HepG2 (cell line): ENCODE measurements at regions not wholly inside any gene's neighbourhood (a gene's known extent, or its start where the extent isn't known, plus 50 kb on each side); places are given as distances from the start of the nearest gene placed in this dataset.

Experiments used
- ATAC-seq: fragments of 200-7000 bp; cut with Tn5 transposase; 3 replicates; pipeline ENCODE4 v1.9.1; 2020; ENCODE audit warnings: mild to moderate bottlenecking, moderate library complexity
- BruUV-seq: library from RNA; stranded (reverse); fragments of 400-500 nt; replicated peaks from 2 replicates; lab custom pipeline; 2021; lab: Mats Ljungman, UMichigan
- CTCF ChIA-PET: fragments of 300-600 bp; formaldehyde crosslinking; extraction: SDS; loops from one replicate; lab custom pipeline; 2021; ENCODE audit warnings: low total read pairs, inconsistent platforms, low intra/inter-chr PET ratio; lab: Yijun Ruan, JAX
- POLR2A ChIA-PET: fragments of 350-600 bp; sonication (Branson Sonifier 250); formaldehyde crosslinking; loops from one replicate; lab custom pipeline; 2020; ENCODE audit warnings: antibody characterized with exemption, inconsistent platforms; lab: Yijun Ruan, JAX
- DNase-seq: peaks from one replicate; pipeline ENCODE4 v3.0.0-alpha.2; 2015; ENCODE audit warnings: low spot score
- FAIRE-seq: peaks from 3 replicates; lab custom pipeline; 2011; peaks lifted over from hg19 to GRCh38; lab: Jason Lieb, UNC
- H2AFZ ChIP-seq: one replicate; pipeline ENCODE4 v1.6.1; 2011; ENCODE audit warnings: low read length, inconsistent platforms
- H3K27ac ChIP-seq: fragments of 300-600 bp; 3 replicates; pipeline ENCODE4 v1.8.0; 2011; ENCODE audit warnings: mixed run types, mild to moderate bottlenecking, mixed read lengths, low read length, inconsistent platforms; ENCODE audit not compliant: insufficient read depth; ENCODE audit errors: extremely low read length
- H3K27me3 ChIP-seq, 2 experiments: fragments of 200-600 bp in 1 of 2; 2 replicates in 1 of 2; 3 replicates in 1 of 2; pipeline versions ENCODE4 v1.6.0 to v1.8.0; 2011; ENCODE audit warnings: low read length in 2 of 2, mild to moderate bottlenecking in 2 of 2, moderate library complexity in 2 of 2, inconsistent platforms in 1 of 2; ENCODE audit not compliant: insufficient read depth in 2 of 2, control insufficient read depth in 1 of 2
- H3K36me3 ChIP-seq, 2 experiments: fragments of 200-600 bp in 1 of 2; replicated peaks in 1 of 2; 2 replicates in 1 of 2; 3 replicates in 1 of 2; pipeline versions ENCODE4 v1.5.1 to v1.8.0; 2011; ENCODE audit warnings: low read length in 2 of 2, inconsistent platforms in 1 of 2; ENCODE audit not compliant: insufficient read depth in 2 of 2, control insufficient read depth in 1 of 2
- H3K4me1 ChIP-seq: 2 replicates; pipeline ENCODE4 v1.5.1; 2012; ENCODE audit warnings: low read length, inconsistent platforms; ENCODE audit not compliant: insufficient read depth
- H3K4me2 ChIP-seq: 2 replicates; pipeline ENCODE4 v1.6.0; 2011; ENCODE audit warnings: low read depth, low read length, inconsistent platforms
- H3K4me3 ChIP-seq, 3 experiments: fragments of 200-600 bp in 1 of 3; sonication (generic), shearing (Covaris generic) in 1 of 3; replicated peaks in 1 of 3; 2 replicates each; pipeline ENCODE4 v1.5.1; 2011 to 2016; ENCODE audit warnings: low read length in 3 of 3, inconsistent platforms in 2 of 3, low read depth in 2 of 3, mild to moderate bottlenecking in 2 of 3, control low read depth in 1 of 3, mixed read lengths in 1 of 3; ENCODE audit not compliant: insufficient read depth in 1 of 3
- H3K79me2 ChIP-seq: one replicate; pipeline ENCODE4 v1.6.1; 2011; ENCODE audit warnings: low read length, inconsistent platforms; ENCODE audit not compliant: insufficient read depth
- H3K9ac ChIP-seq: 2 replicates; pipeline ENCODE4 v1.6.0; 2011; ENCODE audit warnings: mild to moderate bottlenecking, low read depth, low read length, inconsistent platforms; ENCODE audit not compliant: insufficient read depth
- H3K9me3 ChIP-seq: 2 replicates; pipeline ENCODE4 v1.5.1; 2012; ENCODE audit warnings: mild to moderate bottlenecking, low read length
- H4K20me1 ChIP-seq: 2 replicates; pipeline ENCODE4 v1.6.0; 2011; ENCODE audit warnings: inconsistent platforms, mild to moderate bottlenecking, low read length, moderate library complexity; ENCODE audit not compliant: insufficient read depth
- ATF7 ChIP-seq, 2 experiments: fragments of 450-650 bp in 1 of 2; sonication (generic) in 1 of 2; formaldehyde crosslinking in 1 of 2; IDR thresholded peaks; 2 replicates each; pipeline versions ENCODE4 v1.4.0 to v1.6.1; 2016 to 2020; ENCODE audit warnings: antibody characterized with exemption in 1 of 2, mild to moderate bottlenecking in 1 of 2, missing genetic modification reagents in 1 of 2
- HMG20B ChIP-seq: conservative IDR thresholded peaks from 2 replicates; pipeline ENCODE4 v1.6.1; 2016; ENCODE audit warnings: missing genetic modification reagents, missing compliant biosample characterization
- HNRNPL ChIP-seq: fragments of 200-400 bp; formaldehyde crosslinking; IDR thresholded peaks from 2 replicates; pipeline ENCODE4 v1.6.1; 2017; ENCODE audit warnings: mild to moderate bottlenecking, low read depth, low read length
- HOXA5 ChIP-seq: sonication (generic); formaldehyde crosslinking; IDR thresholded peaks from 2 replicates; pipeline ENCODE4 v1.4.0; 2020; ENCODE audit warnings: missing genetic modification reagents
- MIER3 ChIP-seq: IDR thresholded peaks from 2 replicates; pipeline ENCODE4 v1.6.1; 2016; ENCODE audit warnings: missing compliant biosample characterization, borderline replicate concordance
- NCOA1 ChIP-seq: sonication (generic); formaldehyde crosslinking; IDR thresholded peaks from 2 replicates; pipeline ENCODE4 v1.9.0; 2021; ENCODE audit warnings: missing genetic modification reagents
- NFE2L1 ChIP-seq: sonication (generic); formaldehyde crosslinking; IDR thresholded peaks from 2 replicates; pipeline ENCODE4 v1.4.0; 2020; ENCODE audit warnings: missing genetic modification reagents, mild to moderate bottlenecking, borderline replicate concordance
- SOX5 ChIP-seq: IDR thresholded peaks from 2 replicates; pipeline ENCODE4 v1.6.1; 2016; ENCODE audit warnings: borderline replicate concordance
- ZBTB21 ChIP-seq: sonication (generic); formaldehyde crosslinking; IDR thresholded peaks from 2 replicates; pipeline ENCODE4 v1.4.0; 2020; ENCODE audit warnings: missing genetic modification reagents
- ZNF34 ChIP-seq: sonication (generic); formaldehyde crosslinking; IDR thresholded peaks from 2 replicates; pipeline ENCODE4 v1.4.0; 2020; ENCODE audit warnings: mild to moderate bottlenecking, missing genetic modification reagents, borderline replicate concordance
- ZNF660 ChIP-seq: sonication (generic); formaldehyde crosslinking; IDR thresholded peaks from 2 replicates; pipeline ENCODE4 v1.5.1; 2020; ENCODE audit warnings: mild to moderate bottlenecking, low read depth, missing genetic modification reagents, borderline replicate concordance
- ZNF747 ChIP-seq: sonication (generic); formaldehyde crosslinking; IDR thresholded peaks from 2 replicates; pipeline ENCODE4 v1.8.1; 2023; ENCODE audit warnings: missing genetic modification reagents, mild to moderate bottlenecking, borderline replicate concordance
- ZNF776 ChIP-seq: sonication (generic); formaldehyde crosslinking; IDR thresholded peaks from 2 replicates; pipeline ENCODE4 v1.4.0; 2020; ENCODE audit warnings: mild to moderate bottlenecking, missing genetic modification reagents
- ZSCAN22 ChIP-seq: sonication (generic); formaldehyde crosslinking; IDR thresholded peaks from 2 replicates; pipeline ENCODE4 v1.4.0; 2020; ENCODE audit warnings: mild to moderate bottlenecking, missing genetic modification reagents
- WGBS: methylation state at CpG from one replicate; pipeline ENCODE4 v1.1.6; 2017; ENCODE audit warnings: low lambda C conversion rate; 5-methylcytosine and 5-hydroxymethylcytosine counted together
- in situ Hi-C: cut with HindIII; loops from 2 replicates; pipeline ENCODE4 v1.10.0; 2017; ENCODE audit warnings: low pct_unique_long_range_greater_than_20kb; ENCODE audit not compliant: extremely low pct_ligation_motif_present
- intact Hi-C: fragments of 100-400 bp; cut with micrococcal nuclease; formaldehyde crosslinking; loops from one replicate; pipeline ENCODE4 v1.10.0; 2022; ENCODE audit not compliant: unreplicated experiment
- TF ChIP-seq, protein P1 (sequence below): IDR thresholded peaks from 2 replicates; pipeline ENCODE4 v1.6.1; 2016
- TF ChIP-seq, protein P2 (sequence below): fragments of 450-650 bp; IDR thresholded peaks from 2 replicates; pipeline ENCODE4 v1.6.1; 2016
- TF ChIP-seq, protein P3 (sequence below): sonication (generic); formaldehyde crosslinking; IDR thresholded peaks from 2 replicates; pipeline ENCODE4 v1.4.0; 2020; ENCODE audit warnings: mild to moderate bottlenecking, missing genetic modification reagents

DNA sequence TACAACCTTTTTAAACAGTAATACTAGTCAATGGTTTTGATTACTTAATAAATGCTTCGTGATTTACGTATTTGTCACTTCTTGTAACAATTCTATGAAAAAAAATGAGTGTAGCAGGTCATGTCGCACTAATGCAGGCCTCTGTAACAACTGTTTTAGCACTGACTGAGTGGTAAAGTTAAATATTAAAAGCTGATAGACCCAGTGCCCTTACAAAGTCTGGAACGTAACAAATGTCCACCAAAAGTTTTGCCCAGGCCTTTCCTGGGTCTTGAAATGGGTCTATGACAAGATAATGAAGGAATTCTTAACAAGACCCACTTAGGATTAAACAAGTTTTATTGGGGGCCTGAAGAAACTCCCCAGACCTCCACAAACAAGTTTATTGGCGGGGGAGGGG is 304.6 kb upstream of the DEPDC1 start:
- POLR2A ChIA-PET: no interaction called here
- no peaks in the 10 kb centered on the region for H3K36me3 ChIP-seq
- H3K4me1 ChIP-seq: no peaks in the 10 kb centered on the region
- H2AFZ ChIP-seq: no peak overlapping the region
- CTCF ChIA-PET: no interaction called here
- intact Hi-C loops: no loop called here
- WGBS: 10% methylated on average over 5 of the region's 5 CpGs
- no peak for DNase-seq
- H3K9me3 ChIP-seq: peaks cover 96% of the 10 kb centered on the region
- H3K4me3 ChIP-seq: no peak overlapping the region
- no TSS peak for BruUV-seq
- no peak overlapping the region for H3K4me2 ChIP-seq
- ATAC-seq: no peak
- H3K9ac ChIP-seq: no peak overlapping the region
- no peaks in the 10 kb centered on the region for H3K79me2 ChIP-seq
- no peaks in the 10 kb centered on the region for H3K27me3 ChIP-seq
- H3K27ac ChIP-seq: no peak overlapping the region
- TF ChIP-seq ATF7 (IDR thresholded peaks at IDR 0.05) (no peak), ATF7 (CRISPR knock-in tag; IDR thresholded peaks at IDR 0.05) (no peak), ZBTB21 (no peak), HOXA5 (CRISPR knock-in tag) (no peak), ZSCAN22 (no peak)
- TF ChIP-seq, protein P1, sequence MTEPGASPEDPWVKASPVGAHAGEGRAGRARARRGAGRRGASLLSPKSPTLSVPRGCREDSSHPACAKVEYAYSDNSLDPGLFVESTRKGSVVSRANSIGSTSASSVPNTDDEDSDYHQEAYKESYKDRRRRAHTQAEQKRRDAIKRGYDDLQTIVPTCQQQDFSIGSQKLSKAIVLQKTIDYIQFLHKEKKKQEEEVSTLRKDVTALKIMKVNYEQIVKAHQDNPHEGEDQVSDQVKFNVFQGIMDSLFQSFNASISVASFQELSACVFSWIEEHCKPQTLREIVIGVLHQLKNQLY (CRISPR knock-in tag): no peak
- TF ChIP-seq, all 625 proteins: peak for 0
- in situ Hi-C loops: no loop called here
- no peak for FAIRE-seq
- H4K20me1 ChIP-seq: no peaks in the 10 kb centered on the region

DNA sequence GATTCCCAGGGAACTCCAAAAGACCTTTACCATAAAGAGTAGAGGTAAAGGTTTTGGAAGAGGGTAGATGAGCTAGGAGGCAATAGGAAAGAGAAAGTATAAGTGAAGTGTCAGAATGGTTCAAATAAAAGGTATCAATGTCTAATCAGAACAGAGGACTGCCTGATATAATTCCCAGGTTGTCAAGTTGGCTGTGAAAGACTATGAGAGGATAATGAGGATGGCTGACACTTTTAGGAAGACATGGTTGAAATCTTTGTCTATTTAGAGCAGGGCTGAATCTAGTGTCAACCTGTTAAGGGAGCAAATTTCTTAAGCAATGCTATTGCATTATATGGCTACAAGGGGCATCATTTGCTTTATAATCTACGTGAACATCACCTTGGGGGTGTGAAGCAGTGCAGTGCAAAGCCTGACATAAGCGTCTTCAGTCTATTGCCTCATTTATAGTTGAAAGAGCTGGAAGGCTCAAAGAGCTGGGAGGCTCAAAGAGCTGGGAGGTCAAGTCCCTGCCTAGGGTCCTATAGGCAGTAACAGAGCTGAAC is 308.3 kb upstream of the DEPDC1 start:
- Histone ChIP-seq H3K9ac (no peak overlapping the region), H3K4me1 (no peaks in the 10 kb centered on the region), H3K9me3 (peaks cover 94% of the 10 kb centered on the region), H3K27me3 (no peaks in the 10 kb centered on the region; a peak in 1 of 5 replicates), H4K20me1 (no peaks in the 10 kb centered on the region), H3K36me3 (no peaks in the 10 kb centered on the region), H3K27ac (no peak overlapping the region), H2AFZ (no peak overlapping the region), H3K4me3 (no peak overlapping the region), H3K4me2 (no peak overlapping the region), H3K79me2 (no peaks in the 10 kb centered on the region)
- BruUV-seq: no TSS peak
- ATAC-seq: no peak
- intact Hi-C loops: no loop called here
- WGBS: 0% methylated on average over 1 of the region's 2 CpGs
- DNase-seq: no peak
- no peak for FAIRE-seq
- POLR2A ChIA-PET: no interaction called here
- CTCF ChIA-PET: no interaction called here
- in situ Hi-C loops: no loop called here
- TF ChIP-seq SOX5 (CRISPR knock-in tag) (no peak), NFE2L1 (no peak), NCOA1 (CRISPR knock-in tag) (no peak), ZNF747 (no peak), ZNF34 (CRISPR knock-in tag) (no peak), HMG20B (CRISPR knock-in tag) (no peak), MIER3 (CRISPR knock-in tag) (no peak), ZNF660 (no peak), HNRNPL (no peak), ZNF776 (CRISPR knock-in tag) (no peak)
- TF ChIP-seq, protein P2, sequence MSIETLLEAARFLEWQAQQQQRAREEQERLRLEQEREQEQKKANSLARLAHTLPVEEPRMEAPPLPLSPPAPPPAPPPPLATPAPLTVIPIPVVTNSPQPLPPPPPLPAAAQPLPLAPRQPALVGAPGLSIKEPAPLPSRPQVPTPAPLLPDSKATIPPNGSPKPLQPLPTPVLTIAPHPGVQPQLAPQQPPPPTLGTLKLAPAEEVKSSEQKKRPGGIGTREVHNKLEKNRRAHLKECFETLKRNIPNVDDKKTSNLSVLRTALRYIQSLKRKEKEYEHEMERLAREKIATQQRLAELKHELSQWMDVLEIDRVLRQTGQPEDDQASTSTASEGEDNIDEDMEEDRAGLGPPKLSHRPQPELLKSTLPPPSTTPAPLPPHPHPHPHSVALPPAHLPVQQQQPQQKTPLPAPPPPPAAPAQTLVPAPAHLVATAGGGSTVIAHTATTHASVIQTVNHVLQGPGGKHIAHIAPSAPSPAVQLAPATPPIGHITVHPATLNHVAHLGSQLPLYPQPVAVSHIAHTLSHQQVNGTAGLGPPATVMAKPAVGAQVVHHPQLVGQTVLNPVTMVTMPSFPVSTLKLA: no peak
- TF ChIP-seq, protein P3, sequence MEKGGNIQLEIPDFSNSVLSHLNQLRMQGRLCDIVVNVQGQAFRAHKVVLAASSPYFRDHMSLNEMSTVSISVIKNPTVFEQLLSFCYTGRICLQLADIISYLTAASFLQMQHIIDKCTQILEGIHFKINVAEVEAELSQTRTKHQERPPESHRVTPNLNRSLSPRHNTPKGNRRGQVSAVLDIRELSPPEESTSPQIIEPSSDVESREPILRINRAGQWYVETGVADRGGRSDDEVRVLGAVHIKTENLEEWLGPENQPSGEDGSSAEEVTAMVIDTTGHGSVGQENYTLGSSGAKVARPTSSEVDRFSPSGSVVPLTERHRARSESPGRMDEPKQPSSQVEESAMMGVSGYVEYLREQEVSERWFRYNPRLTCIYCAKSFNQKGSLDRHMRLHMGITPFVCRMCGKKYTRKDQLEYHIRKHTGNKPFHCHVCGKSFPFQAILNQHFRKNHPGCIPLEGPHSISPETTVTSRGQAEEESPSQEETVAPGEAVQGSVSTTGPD (CRISPR knock-in tag): no peak
